ENCODE measurements at regions not wholly inside any gene's neighbourhood (a gene's known extent, or its start where the extent isn't known, plus 50 kb on each side); places are given as distances from the start of the nearest gene placed in this dataset.

DNA sequence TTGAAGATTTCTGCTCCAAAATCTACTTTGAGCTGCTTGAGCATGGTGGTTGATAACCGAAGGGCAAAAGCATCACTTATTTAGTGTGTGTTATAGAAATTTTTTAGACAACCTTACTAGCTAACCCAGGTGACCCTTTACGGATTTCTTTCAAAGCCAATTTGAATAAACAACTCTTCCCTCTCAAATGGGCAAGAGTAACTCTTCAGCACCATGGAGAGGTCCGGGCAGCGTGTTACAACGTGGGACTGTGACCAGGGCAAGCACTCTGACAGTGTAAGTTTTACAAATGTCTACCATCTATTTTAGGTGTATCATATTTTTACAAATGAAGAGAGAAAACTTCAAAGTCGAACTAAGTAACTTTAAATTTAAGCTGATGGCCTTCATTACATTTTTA lies 471.8 kb downstream of the MFSD1 start:
- no peak for DNase-seq (ENCODE audit: low read depth)
- H3K36me3 ChIP-seq (ENCODE audit: control insufficient read depth, insufficient read depth, low read length) = no peaks in the 10 kb centered on the region
- no peaks in the 10 kb centered on the region for H3K27me3 ChIP-seq (ENCODE audit: control insufficient read depth, insufficient read depth, low read length)
- H3K4me3 ChIP-seq (ENCODE audit: low read depth, low read length) = no peak overlapping the region
- TF ChIP-seq, protein P1, sequence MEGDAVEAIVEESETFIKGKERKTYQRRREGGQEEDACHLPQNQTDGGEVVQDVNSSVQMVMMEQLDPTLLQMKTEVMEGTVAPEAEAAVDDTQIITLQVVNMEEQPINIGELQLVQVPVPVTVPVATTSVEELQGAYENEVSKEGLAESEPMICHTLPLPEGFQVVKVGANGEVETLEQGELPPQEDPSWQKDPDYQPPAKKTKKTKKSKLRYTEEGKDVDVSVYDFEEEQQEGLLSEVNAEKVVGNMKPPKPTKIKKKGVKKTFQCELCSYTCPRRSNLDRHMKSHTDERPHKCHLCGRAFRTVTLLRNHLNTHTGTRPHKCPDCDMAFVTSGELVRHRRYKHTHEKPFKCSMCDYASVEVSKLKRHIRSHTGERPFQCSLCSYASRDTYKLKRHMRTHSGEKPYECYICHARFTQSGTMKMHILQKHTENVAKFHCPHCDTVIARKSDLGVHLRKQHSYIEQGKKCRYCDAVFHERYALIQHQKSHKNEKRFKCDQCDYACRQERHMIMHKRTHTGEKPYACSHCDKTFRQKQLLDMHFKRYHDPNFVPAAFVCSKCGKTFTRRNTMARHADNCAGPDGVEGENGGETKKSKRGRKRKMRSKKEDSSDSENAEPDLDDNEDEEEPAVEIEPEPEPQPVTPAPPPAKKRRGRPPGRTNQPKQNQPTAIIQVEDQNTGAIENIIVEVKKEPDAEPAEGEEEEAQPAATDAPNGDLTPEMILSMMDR (IDR thresholded peaks at IDR 0.05; ENCODE audit: insufficient read depth, low read length, poor library complexity, severe bottlenecking) = no peak

DNA sequence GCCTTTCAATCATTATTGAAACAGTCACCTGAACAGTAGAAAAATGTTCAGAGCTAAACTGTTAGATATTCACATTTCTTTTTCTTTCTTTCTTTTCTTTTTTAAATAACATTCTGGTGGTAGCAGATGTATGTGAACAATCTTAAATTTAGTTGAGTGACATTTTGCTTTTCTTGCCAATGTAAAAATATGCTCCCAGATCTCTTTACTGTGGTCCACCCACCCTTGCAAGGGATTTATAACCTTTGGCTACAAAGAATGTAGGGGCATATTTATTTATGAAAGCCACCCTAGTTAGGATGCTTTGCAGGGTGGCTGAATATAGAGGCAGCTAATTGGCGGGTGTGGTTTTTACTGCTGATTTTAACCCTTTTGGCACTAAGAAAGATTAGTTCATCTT lies 473.9 kb downstream of the MFSD1 start:
- no peaks in the 10 kb centered on the region for H3K27me3 ChIP-seq (ENCODE audit: control insufficient read depth, insufficient read depth, low read length)
- DNase-seq (ENCODE audit: low read depth) = no peak
- H3K4me3 ChIP-seq (ENCODE audit: low read depth, low read length) = no peak overlapping the region
- H3K36me3 ChIP-seq (ENCODE audit: control insufficient read depth, insufficient read depth, low read length) = no peaks in the 10 kb centered on the region
- TF ChIP-seq, protein P1 (IDR thresholded peaks at IDR 0.05; ENCODE audit: insufficient read depth, low read length, poor library complexity, severe bottlenecking) = no peak

DNA sequence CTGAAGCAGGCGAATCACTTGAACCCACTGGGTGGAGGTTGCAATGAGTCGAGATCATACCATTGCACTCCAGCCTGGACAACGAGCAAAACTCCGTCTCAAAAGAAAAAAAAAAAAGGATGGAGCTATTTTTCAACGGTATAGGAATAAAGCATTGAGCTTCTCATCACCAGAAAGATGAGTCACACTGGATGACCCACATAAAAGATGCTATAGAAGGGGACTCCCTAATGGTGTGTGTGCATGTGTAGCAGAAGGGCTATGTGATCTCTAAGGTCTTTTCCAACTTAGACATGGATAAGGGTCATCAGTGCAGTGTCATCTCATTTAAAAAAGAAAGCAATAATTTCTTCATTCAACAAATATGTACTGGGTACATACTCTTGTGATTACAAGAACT lies 476.0 kb downstream of the MFSD1 start:
- DNase-seq (ENCODE audit: low read depth) = no peak
- TF ChIP-seq, protein P1 (IDR thresholded peaks at IDR 0.05; ENCODE audit: insufficient read depth, low read length, poor library complexity, severe bottlenecking) = no peak
- Histone ChIP-seq H3K4me3 (ENCODE audit: low read depth, low read length) (no peak overlapping the region), H3K27me3 (ENCODE audit: control insufficient read depth, insufficient read depth, low read length) (no peaks in the 10 kb centered on the region), H3K36me3 (ENCODE audit: control insufficient read depth, insufficient read depth, low read length) (no peaks in the 10 kb centered on the region)

DNA sequence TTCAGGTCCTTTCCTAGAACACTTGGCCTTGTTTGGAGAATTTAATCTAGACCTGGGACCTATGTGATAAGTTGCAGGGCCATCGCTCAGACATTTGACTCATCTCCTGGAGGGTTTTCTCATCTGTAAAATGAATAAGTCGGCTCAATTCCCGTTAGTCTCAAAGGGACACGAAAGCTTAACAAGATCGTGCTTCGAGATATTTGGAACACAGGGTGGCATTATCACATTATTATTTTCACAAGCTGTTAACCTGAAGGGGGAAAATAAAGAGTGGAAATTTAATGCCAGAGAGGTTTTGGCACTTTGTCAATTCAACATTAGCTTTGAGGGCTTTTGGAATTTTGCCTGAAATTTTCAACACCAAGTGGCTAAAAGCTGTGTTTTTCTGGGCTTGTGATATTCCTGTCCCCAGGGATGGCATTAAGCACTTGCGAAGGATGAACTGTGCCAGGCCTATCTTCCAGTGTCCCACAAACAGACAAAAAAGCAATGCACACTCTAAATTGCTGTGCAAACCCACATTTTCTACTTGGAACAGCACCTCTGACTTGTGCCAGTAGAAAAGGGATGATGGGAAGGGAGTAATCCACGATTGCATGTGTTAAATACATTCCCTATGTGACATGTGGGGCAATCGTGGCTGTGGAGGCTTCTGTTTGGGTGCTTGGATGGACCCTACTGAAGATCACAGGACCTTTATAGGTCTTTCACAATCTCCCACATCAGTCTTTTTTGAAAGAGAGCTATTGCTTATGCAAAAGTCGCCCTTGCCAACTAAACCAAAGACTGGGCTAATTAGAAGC lies 478.7 kb downstream of the MFSD1 start:
- no peak overlapping the region for H3K4me3 ChIP-seq (ENCODE audit: low read depth, low read length)
- H3K27me3 ChIP-seq (ENCODE audit: control insufficient read depth, insufficient read depth, low read length) = no peaks in the 10 kb centered on the region
- H3K36me3 ChIP-seq (ENCODE audit: control insufficient read depth, insufficient read depth, low read length) = no peaks in the 10 kb centered on the region
- DNase-seq (ENCODE audit: low read depth) = no peak
- TF ChIP-seq, protein P1 (IDR thresholded peaks at IDR 0.05; ENCODE audit: insufficient read depth, low read length, poor library complexity, severe bottlenecking) = no peak

DNA sequence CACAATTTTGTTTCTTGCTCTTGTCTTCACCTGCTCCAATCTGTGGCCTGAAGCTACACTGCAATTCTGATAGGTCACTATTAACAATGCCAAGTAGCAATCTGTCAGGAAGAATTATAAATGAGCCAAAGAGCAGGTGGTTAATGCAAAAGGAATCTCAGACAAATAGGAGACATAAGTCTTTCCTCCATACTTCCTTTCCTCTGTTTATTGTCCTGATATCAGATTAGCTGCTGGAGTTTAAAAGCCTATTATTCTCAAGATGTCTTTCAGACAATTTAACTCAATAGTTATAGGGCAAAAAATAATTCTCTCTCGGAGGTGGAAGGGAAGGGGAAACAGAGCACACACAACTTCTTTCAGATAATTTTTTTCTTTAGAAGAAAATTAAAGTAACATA lies 491.6 kb downstream of the MFSD1 start:
- no peaks in the 10 kb centered on the region for H3K36me3 ChIP-seq (ENCODE audit: control insufficient read depth, insufficient read depth, low read length)
- no peak for DNase-seq (ENCODE audit: low read depth)
- TF ChIP-seq, protein P1 (IDR thresholded peaks at IDR 0.05; ENCODE audit: insufficient read depth, low read length, poor library complexity, severe bottlenecking) = no peak

DNA sequence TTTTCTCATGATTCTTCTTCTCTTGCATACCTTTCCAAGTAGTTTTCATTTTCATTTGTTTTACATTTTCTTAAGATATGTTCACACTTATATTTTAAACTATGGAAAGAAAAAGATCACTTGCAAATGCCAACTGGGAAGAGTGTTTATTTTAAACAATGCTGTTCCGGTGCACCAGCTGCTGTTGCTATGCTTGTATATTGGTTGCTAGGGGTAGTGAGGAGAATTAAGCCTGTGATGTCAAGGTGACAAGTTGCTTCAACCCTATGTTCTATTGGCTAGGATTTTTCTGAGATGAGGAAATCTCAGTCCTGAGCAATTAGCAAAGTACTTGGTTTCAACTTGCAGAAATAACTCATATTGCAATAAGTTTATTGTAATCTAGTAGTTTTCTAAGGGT lies 500.1 kb downstream of the MFSD1 start:
- no peaks in the 10 kb centered on the region for H3K27me3 ChIP-seq (ENCODE audit: control insufficient read depth, insufficient read depth, low read length)
- DNase-seq (ENCODE audit: low read depth) = no peak
- H3K4me3 ChIP-seq (ENCODE audit: low read depth, low read length) = no peak overlapping the region
- TF ChIP-seq, protein P1 (IDR thresholded peaks at IDR 0.05; ENCODE audit: insufficient read depth, low read length, poor library complexity, severe bottlenecking) = no peak
- H3K36me3 ChIP-seq (ENCODE audit: control insufficient read depth, insufficient read depth, low read length) = no peaks in the 10 kb centered on the region

More for the DNA sequence above, 491.6 kb downstream of the MFSD1 start:
- Histone ChIP-seq H3K4me3 (ENCODE audit: low read depth, low read length) (no peak overlapping the region), H3K27me3 (ENCODE audit: control insufficient read depth, insufficient read depth, low read length) (no peaks in the 10 kb centered on the region)
